Epithelial cell of prostate (primary cell): ENCODE measurements at regions not wholly inside any gene's neighbourhood (a gene's known extent, or its start where the extent isn't known, plus 50 kb on each side); places are given as distances from the start of the nearest gene placed in this dataset.
"Not testable (repeated sequence)": the region's sequence is repeated elsewhere in the genome, so short reads cannot be mapped to it uniquely, and the experiment has no call there.

ENCODE experiments used
- DNase-seq: peaks from one replicate; pipeline ENCODE4 v3.0.0-alpha.2; 2011; ENCODE audit warnings: low read depth, low spot score
- H3K27ac ChIP-seq: fragments of 450-650 bp; 2 replicates; pipeline ENCODE4 v1.5.1; 2017; ENCODE audit warnings: mild to moderate bottlenecking

- no peak for DNase-seq
- H3K27ac ChIP-seq, result no peak overlapping the region
These were observed 750.2 kb downstream of the TMEM121 start for GRCh38 chr14:106276326-106277267.

- no peak overlapping the region for H3K27ac ChIP-seq
- DNase-seq, result no peak
These were observed 751.1 kb downstream of the TMEM121 start for GRCh38 chr14:106277503-106277902.

- no peak overlapping the region for H3K27ac ChIP-seq
- DNase-seq, result no peak
These were observed 754.5 kb downstream of the TMEM121 start for GRCh38 chr14:106280876-106281275.

- H3K27ac ChIP-seq, result no peak overlapping the region
- no peak for DNase-seq
These were observed 760.4 kb downstream of the TMEM121 start for GRCh38 chr14:106286697-106287290.

- H3K27ac ChIP-seq, result no peak overlapping the region
These were observed 761.1 kb downstream of the TMEM121 start for GRCh38 chr14:106287506-106287905.

GRCh38 chr14:106291626-106292025 is 765.2 kb downstream of the TMEM121 start:
- no peak for DNase-seq
- no peak overlapping the region for H3K27ac ChIP-seq

More at GRCh38 chr14:106287506-106287905, 761.1 kb downstream of the TMEM121 start:
- no peak for DNase-seq

GRCh38 chr14:106294324-106294723 is 767.9 kb downstream of the TMEM121 start:
- H3K27ac ChIP-seq, result no peak overlapping the region
- DNase-seq, result no peak

GRCh38 chr14:106300951-106301510 is 774.6 kb downstream of the TMEM121 start:
- DNase-seq, result not testable (repeated sequence)

GRCh38 chr14:106301609-106302008 is 775.2 kb downstream of the TMEM121 start:
- H3K27ac ChIP-seq, DNase-seq: not testable (repeated sequence)

More at GRCh38 chr14:106300951-106301510, 774.6 kb downstream of the TMEM121 start:
- not testable (repeated sequence) for H3K27ac ChIP-seq

GRCh38 chr14:106302661-106303060 is 776.3 kb downstream of the TMEM121 start:
- no peak for DNase-seq
- H3K27ac ChIP-seq, result no peak overlapping the region

- H3K27ac ChIP-seq, result no peak overlapping the region
- DNase-seq, result no peak
These were observed 777.9 kb downstream of the TMEM121 start for GRCh38 chr14:106304271-106304670.

- no peak overlapping the region for H3K27ac ChIP-seq
- no peak for DNase-seq
These were observed 782.5 kb downstream of the TMEM121 start for GRCh38 chr14:106308839-106309389.

GRCh38 chr14:106309423-106309822 is 783.0 kb downstream of the TMEM121 start:
- no peak overlapping the region for H3K27ac ChIP-seq
- no peak for DNase-seq

GRCh38 chr14:106315436-106315835 is 789.1 kb downstream of the TMEM121 start:
- DNase-seq, result no peak
- H3K27ac ChIP-seq, result no peak overlapping the region

- no peak for DNase-seq
- H3K27ac ChIP-seq, result no peak overlapping the region
These were observed 791.2 kb downstream of the TMEM121 start for GRCh38 chr14:106317593-106317992.

GRCh38 chr14:106318700-106319099 is 792.3 kb downstream of the TMEM121 start:
- no peak overlapping the region for H3K27ac ChIP-seq
- DNase-seq, result no peak

GRCh38 chr14:106323970-106324369 is 797.6 kb downstream of the TMEM121 start:
- DNase-seq, H3K27ac ChIP-seq: not testable (repeated sequence)

- no peak overlapping the region for H3K27ac ChIP-seq
- no peak for DNase-seq
These were observed 800.9 kb downstream of the TMEM121 start for GRCh38 chr14:106327234-106327633.

- DNase-seq, result not testable (repeated sequence)
These were observed 801.4 kb downstream of the TMEM121 start for GRCh38 chr14:106327702-106328353.

GRCh38 chr14:106329243-106329642 is 802.9 kb downstream of the TMEM121 start:
- DNase-seq, H3K27ac ChIP-seq: not testable (repeated sequence)

More at GRCh38 chr14:106327702-106328353, 801.4 kb downstream of the TMEM121 start:
- not testable (repeated sequence) for H3K27ac ChIP-seq
